ENCODE measurements at regions not wholly inside any gene's neighbourhood (a gene's known extent, or its start where the extent isn't known, plus 50 kb on each side); places are given as distances from the start of the nearest gene placed in this dataset.
"Not testable (repeated sequence)": the region's sequence is repeated elsewhere in the genome, so short reads cannot be mapped to it uniquely, and the experiment has no call there.

- DNase-seq (ENCODE audit: low spot score) = no peak
Measured at GRCh38 chr10:21053953-21054690, 157.0 kb upstream of the NEBL start.

- DNase-seq (ENCODE audit: low spot score) = no peak
Measured at GRCh38 chr10:21052709-21053104, 155.6 kb upstream of the NEBL start.

- no peak for DNase-seq (ENCODE audit: low spot score)
Measured at GRCh38 chr10:21052072-21052708, 155.1 kb upstream of the NEBL start.

- no peak for DNase-seq (ENCODE audit: low spot score)
Measured at GRCh38 chr10:21049482-21049881, 152.4 kb upstream of the NEBL start.

- no peak for DNase-seq (ENCODE audit: low spot score)
Measured at GRCh38 chr10:21048068-21048467, 151.0 kb upstream of the NEBL start.

- DNase-seq (ENCODE audit: low spot score) = no peak
Measured at GRCh38 chr10:21047511-21047910, 150.4 kb upstream of the NEBL start.

GRCh38 chr10:21047096-21047495 lies 150.0 kb upstream of the NEBL start:
- DNase-seq (ENCODE audit: low spot score) = no peak

- no peak for DNase-seq (ENCODE audit: low spot score)
Measured at GRCh38 chr10:21043044-21043443, 145.9 kb upstream of the NEBL start.

- no peak for DNase-seq (ENCODE audit: low spot score)
Measured at GRCh38 chr10:21042536-21042935, 145.4 kb upstream of the NEBL start.

GRCh38 chr10:21041763-21042458 lies 144.8 kb upstream of the NEBL start:
- DNase-seq (ENCODE audit: low spot score) = no peak

GRCh38 chr10:21039721-21040120 lies 142.6 kb upstream of the NEBL start:
- DNase-seq (ENCODE audit: low spot score) = no peak

- no peak for DNase-seq (ENCODE audit: low spot score)
Measured at GRCh38 chr10:21036757-21037156, 139.6 kb upstream of the NEBL start.

- DNase-seq (ENCODE audit: low spot score) = not testable (repeated sequence)
Measured at GRCh38 chr10:21034770-21035169, 137.7 kb upstream of the NEBL start.

- DNase-seq (ENCODE audit: low spot score) = no peak
Measured at GRCh38 chr10:21034241-21034640, 137.1 kb upstream of the NEBL start.

- no peak for DNase-seq (ENCODE audit: low spot score)
Measured at GRCh38 chr10:21032587-21033319, 135.6 kb upstream of the NEBL start.

GRCh38 chr10:21031232-21031795 lies 134.2 kb upstream of the NEBL start:
- no peak for DNase-seq (ENCODE audit: low spot score)

GRCh38 chr10:21030091-21030490 lies 133.0 kb upstream of the NEBL start:
- DNase-seq (ENCODE audit: low spot score) = no peak

- no peak for DNase-seq (ENCODE audit: low spot score)
Measured at GRCh38 chr10:21022821-21023220, 125.7 kb upstream of the NEBL start.

GRCh38 chr10:21021843-21022594 lies 124.9 kb upstream of the NEBL start:
- DNase-seq (ENCODE audit: low spot score) = no peak

GRCh38 chr10:21021231-21021630 lies 124.1 kb upstream of the NEBL start:
- no peak for DNase-seq (ENCODE audit: low spot score)

GRCh38 chr10:21020545-21020944 lies 123.4 kb upstream of the NEBL start:
- no peak for DNase-seq (ENCODE audit: low spot score)

Measured in AG20443 (cell line).